HepG2 (cell line): ENCODE measurements at regions not wholly inside any gene's neighbourhood (a gene's known extent, or its start where the extent isn't known, plus 50 kb on each side); places are given as distances from the start of the nearest gene placed in this dataset.

ENCODE experiments used
- BCL6 ChIP-seq: IDR thresholded peaks from 2 replicates; pipeline ENCODE4 v1.6.1; 2016; ENCODE audit warnings: missing genetic modification reagents, missing compliant biosample characterization
- FOXA3 ChIP-seq: IDR thresholded peaks from 2 replicates; pipeline ENCODE4 v1.6.1; 2016; ENCODE audit warnings: missing genetic modification reagents, missing compliant biosample characterization
- GFI1 ChIP-seq: sonication (generic); formaldehyde crosslinking; IDR thresholded peaks from 2 replicates; pipeline ENCODE4 v1.5.0; 2020; ENCODE audit warnings: missing genetic modification reagents, mild to moderate bottlenecking, borderline replicate concordance
- GLMP ChIP-seq: sonication (generic); formaldehyde crosslinking; IDR thresholded peaks from 2 replicates; pipeline ENCODE4 v1.9.0; 2021; ENCODE audit warnings: missing genetic modification reagents, mild to moderate bottlenecking, borderline replicate concordance
- HMG20A ChIP-seq: IDR thresholded peaks from 2 replicates; pipeline ENCODE4 v1.6.1; 2016; ENCODE audit warnings: borderline replicate concordance
- IKZF1 ChIP-seq: fragments of 450-650 bp; IDR thresholded peaks from 2 replicates; pipeline ENCODE4 v1.7.1; 2016
- JDP2 ChIP-seq: sonication (generic); formaldehyde crosslinking; IDR thresholded peaks from 2 replicates; pipeline ENCODE4 v1.8.1; 2022; ENCODE audit warnings: missing genetic modification reagents, borderline replicate concordance
- KDM3A ChIP-seq: IDR thresholded peaks from 2 replicates; pipeline ENCODE4 v1.6.1; 2018; ENCODE audit warnings: low read depth, missing compliant biosample characterization
- NFKB2 ChIP-seq: sonication (generic); formaldehyde crosslinking; IDR thresholded peaks from 2 replicates; pipeline ENCODE4 v1.4.0; 2020; ENCODE audit warnings: missing genetic modification reagents, borderline replicate concordance
- SRSF4 ChIP-seq: fragments of 200-400 bp; formaldehyde crosslinking; IDR thresholded peaks from one replicate; pipeline ENCODE4 v1.6.1; 2018; ENCODE audit warnings: mild to moderate bottlenecking, low read depth, low read length, moderate library complexity; ENCODE audit not compliant: poor library complexity, severe bottlenecking
- ZBTB7A ChIP-seq: sonication (generic); formaldehyde crosslinking; IDR thresholded peaks from 2 replicates; pipeline ENCODE4 v1.8.0; 2022; ENCODE audit warnings: mild to moderate bottlenecking, missing genetic modification reagents
- ZBTB8A ChIP-seq: sonication (generic); formaldehyde crosslinking; IDR thresholded peaks from 2 replicates; pipeline ENCODE4 v1.4.0; 2020; ENCODE audit warnings: mild to moderate bottlenecking, low read depth, missing genetic modification reagents, borderline replicate concordance
- ZHX1 ChIP-seq: sonication (generic); formaldehyde crosslinking; IDR thresholded peaks from 2 replicates; pipeline ENCODE4 v1.8.1; 2022; ENCODE audit warnings: low read depth, mild to moderate bottlenecking, missing genetic modification reagents
- ZNF484 ChIP-seq: sonication (generic); formaldehyde crosslinking; IDR thresholded peaks from 2 replicates; pipeline ENCODE4 v1.5.1; 2020; ENCODE audit warnings: mild to moderate bottlenecking, low read depth, missing genetic modification reagents, borderline replicate concordance
- ZNF577 ChIP-seq: sonication (generic); formaldehyde crosslinking; IDR thresholded peaks from 2 replicates; pipeline ENCODE4 v1.4.0; 2020; ENCODE audit warnings: mild to moderate bottlenecking, low read depth, missing genetic modification reagents, borderline replicate concordance
- TF ChIP-seq, protein P1 (sequence below): IDR thresholded peaks from 2 replicates; pipeline ENCODE4 v1.6.1; 2016
- TF ChIP-seq, protein P2 (sequence below): sonication (generic); formaldehyde crosslinking; IDR thresholded peaks from 2 replicates; pipeline ENCODE4 v1.5.0; 2020; ENCODE audit warnings: mild to moderate bottlenecking, missing genetic modification reagents
- TF ChIP-seq, protein P3 (sequence below): sonication (generic); formaldehyde crosslinking; IDR thresholded peaks from 2 replicates; pipeline ENCODE4 v1.9.0; 2021; ENCODE audit warnings: missing genetic modification reagents, borderline replicate concordance

DNA sequence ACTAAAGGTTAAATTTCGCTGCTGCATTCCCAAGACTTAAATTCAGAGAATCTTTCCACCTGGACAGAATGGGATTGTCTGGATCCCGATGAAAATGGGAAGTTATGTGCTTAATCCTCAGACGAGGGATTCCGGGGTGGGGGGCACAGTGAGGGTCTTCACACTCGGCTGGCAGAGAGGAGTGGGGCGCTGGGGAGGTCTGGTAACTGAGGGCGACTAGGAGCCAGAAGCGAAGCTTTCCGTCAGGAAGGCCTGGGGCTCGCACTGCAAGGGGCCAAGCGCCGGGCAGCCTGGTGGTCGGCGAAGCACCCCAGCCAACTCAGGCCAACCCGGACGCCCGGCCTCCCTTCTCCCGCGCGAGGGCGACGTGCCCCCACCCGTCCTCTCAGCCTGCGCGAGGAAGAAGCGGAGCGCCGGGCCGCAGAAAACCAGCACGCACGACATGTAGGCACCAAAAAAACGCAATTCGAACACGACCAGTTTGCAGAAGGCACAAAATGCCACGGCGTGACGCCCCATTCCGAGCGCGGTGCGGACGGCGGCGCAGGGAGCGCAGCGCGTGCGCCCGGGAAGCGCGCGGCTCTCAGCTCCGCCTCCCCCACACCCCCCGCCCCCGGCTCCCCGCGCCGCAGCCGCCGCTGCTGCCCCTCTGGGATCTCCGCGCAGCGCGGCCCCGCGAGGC, 188.1 kb downstream of the ZEB2 start (continued):
- TF ChIP-seq, protein P1, sequence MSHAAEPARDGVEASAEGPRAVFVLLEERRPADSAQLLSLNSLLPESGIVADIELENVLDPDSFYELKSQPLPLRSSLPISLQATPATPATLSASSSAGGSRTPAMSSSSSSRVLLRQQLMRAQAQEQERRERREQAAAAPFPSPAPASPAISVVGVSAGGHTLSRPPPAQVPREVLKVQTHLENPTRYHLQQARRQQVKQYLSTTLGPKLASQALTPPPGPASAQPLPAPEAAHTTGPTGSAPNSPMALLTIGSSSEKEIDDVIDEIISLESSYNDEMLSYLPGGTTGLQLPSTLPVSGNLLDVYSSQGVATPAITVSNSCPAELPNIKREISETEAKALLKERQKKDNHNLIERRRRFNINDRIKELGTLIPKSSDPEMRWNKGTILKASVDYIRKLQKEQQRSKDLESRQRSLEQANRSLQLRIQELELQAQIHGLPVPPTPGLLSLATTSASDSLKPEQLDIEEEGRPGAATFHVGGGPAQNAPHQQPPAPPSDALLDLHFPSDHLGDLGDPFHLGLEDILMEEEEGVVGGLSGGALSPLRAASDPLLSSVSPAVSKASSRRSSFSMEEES (CRISPR knock-in tag) = 0 out of 2 replicates have a peak, but pooled peaks have one; percentile 41
- TF ChIP-seq KDM3A (CRISPR knock-in tag) (peak; percentile 31; the same call in 1 of the 2 replicates), ZBTB7A (CRISPR knock-in tag) (peak; percentile 74; the same call in 1 of the 2 replicates), ZHX1 (CRISPR knock-in tag) (0 out of 2 replicates have a peak, but pooled peaks have one; percentile 33), SRSF4 (no peak), ZBTB8A (CRISPR knock-in tag) (no peak), HMG20A (CRISPR knock-in tag) (no peak), GFI1 (CRISPR knock-in tag) (no peak; the same call in 1 of the 2 replicates), FOXA3 (CRISPR knock-in tag) (no peak; the same call in 1 of the 2 replicates), GLMP (CRISPR knock-in tag) (no peak), JDP2 (CRISPR knock-in tag) (no peak), ZNF577 (CRISPR knock-in tag) (no peak), NFKB2 (CRISPR knock-in tag) (peak; percentile 72; the same call in 1 of the 2 replicates), IKZF1 (no peak), ZNF484 (no peak), BCL6 (peak; percentile 21; the same call in 1 of the 2 replicates)
- TF ChIP-seq, protein P2, sequence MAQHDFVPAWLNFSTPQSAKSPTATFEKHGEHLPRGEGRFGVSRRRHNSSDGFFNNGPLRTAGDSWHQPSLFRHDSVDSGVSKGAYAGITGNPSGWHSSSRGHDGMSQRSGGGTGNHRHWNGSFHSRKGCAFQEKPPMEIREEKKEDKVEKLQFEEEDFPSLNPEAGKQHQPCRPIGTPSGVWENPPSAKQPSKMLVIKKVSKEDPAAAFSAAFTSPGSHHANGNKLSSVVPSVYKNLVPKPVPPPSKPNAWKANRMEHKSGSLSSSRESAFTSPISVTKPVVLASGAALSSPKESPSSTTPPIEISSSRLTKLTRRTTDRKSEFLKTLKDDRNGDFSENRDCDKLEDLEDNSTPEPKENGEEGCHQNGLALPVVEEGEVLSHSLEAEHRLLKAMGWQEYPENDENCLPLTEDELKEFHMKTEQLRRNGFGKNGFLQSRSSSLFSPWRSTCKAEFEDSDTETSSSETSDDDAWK = no peak
- TF ChIP-seq, protein P3, sequence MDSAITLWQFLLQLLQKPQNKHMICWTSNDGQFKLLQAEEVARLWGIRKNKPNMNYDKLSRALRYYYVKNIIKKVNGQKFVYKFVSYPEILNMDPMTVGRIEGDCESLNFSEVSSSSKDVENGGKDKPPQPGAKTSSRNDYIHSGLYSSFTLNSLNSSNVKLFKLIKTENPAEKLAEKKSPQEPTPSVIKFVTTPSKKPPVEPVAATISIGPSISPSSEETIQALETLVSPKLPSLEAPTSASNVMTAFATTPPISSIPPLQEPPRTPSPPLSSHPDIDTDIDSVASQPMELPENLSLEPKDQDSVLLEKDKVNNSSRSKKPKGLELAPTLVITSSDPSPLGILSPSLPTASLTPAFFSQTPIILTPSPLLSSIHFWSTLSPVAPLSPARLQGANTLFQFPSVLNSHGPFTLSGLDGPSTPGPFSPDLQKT (CRISPR knock-in tag) = no peak; the same call in 1 of the 2 replicates
